ENCODE measurements at regions not wholly inside any gene's neighbourhood (a gene's known extent, or its start where the extent isn't known, plus 50 kb on each side); places are given as distances from the start of the nearest gene placed in this dataset.
A peak's percentile ranks its signal among the peaks of the same experiment; 100 is the strongest.
"Not testable (repeated sequence)": the region's sequence is repeated elsewhere in the genome, so short reads cannot be mapped to it uniquely, and the experiment has no call there.

GRCh38 chr11:96794152-96794551, 404.3 kb downstream of the JRKL start:
- DNase-seq = no peak

GRCh38 chr11:96798445-96798844, 408.6 kb downstream of the JRKL start:
- no peak for DNase-seq

- no peak for DNase-seq
These were observed 425.4 kb downstream of the JRKL start for GRCh38 chr11:96815236-96815635.

GRCh38 chr11:96817482-96818399, 427.9 kb downstream of the JRKL start:
- no peak for DNase-seq

GRCh38 chr11:96827164-96827563, 437.4 kb downstream of the JRKL start:
- DNase-seq = peak; percentile 24

GRCh38 chr11:96841792-96842191, 452.0 kb downstream of the JRKL start:
- no peak for DNase-seq

GRCh38 chr11:96842731-96843130, 452.9 kb downstream of the JRKL start:
- no peak for DNase-seq

- DNase-seq = no peak
These were observed 464.6 kb downstream of the JRKL start for GRCh38 chr11:96854425-96854824.

- not testable (repeated sequence) for DNase-seq
These were observed 471.9 kb downstream of the JRKL start for GRCh38 chr11:96861722-96862121.

- DNase-seq = no peak
These were observed 473.7 kb downstream of the JRKL start for GRCh38 chr11:96863520-96863919.

GRCh38 chr11:96865020-96865419, 475.2 kb downstream of the JRKL start:
- no peak for DNase-seq

- no peak for DNase-seq
These were observed 479.4 kb downstream of the JRKL start for GRCh38 chr11:96869207-96869606.

- DNase-seq = no peak
These were observed 485.9 kb downstream of the JRKL start for GRCh38 chr11:96875712-96876111.

- no peak for DNase-seq
These were observed 488.7 kb downstream of the JRKL start for GRCh38 chr11:96878299-96879051.

GRCh38 chr11:96882622-96883021, 492.8 kb downstream of the JRKL start:
- DNase-seq = not testable (repeated sequence)

- DNase-seq = no peak
These were observed 495.6 kb downstream of the JRKL start for GRCh38 chr11:96885405-96885804.

GRCh38 chr11:96885912-96886311, 496.1 kb downstream of the JRKL start:
- no peak for DNase-seq

GRCh38 chr11:96893988-96894387, 504.2 kb downstream of the JRKL start:
- no peak for DNase-seq

- DNase-seq = no peak
These were observed 504.8 kb downstream of the JRKL start for GRCh38 chr11:96894587-96894986.

GRCh38 chr11:96899971-96900370, 510.2 kb downstream of the JRKL start:
- no peak for DNase-seq

GRCh38 chr11:96905143-96905542, 515.3 kb downstream of the JRKL start:
- no peak for DNase-seq

- no peak for DNase-seq
These were observed 515.9 kb downstream of the JRKL start for GRCh38 chr11:96905663-96906062.

GRCh38 chr11:96906476-96906875, 516.7 kb downstream of the JRKL start:
- DNase-seq = no peak

GRCh38 chr11:96925862-96926261, 536.0 kb downstream of the JRKL start:
- DNase-seq = no peak

Data from midbrain (tissue), 1 donor.